Heart right ventricle (tissue), 16 donors: ENCODE measurements at regions not wholly inside any gene's neighbourhood (a gene's known extent, or its start where the extent isn't known, plus 50 kb on each side); places are given as distances from the start of the nearest gene placed in this dataset.

Source experiments
- ATAC-seq, 8 donors: fragments of 200-7000 bp; cut with Tn5 transposase; one replicate each; pipeline ENCODE4 v1.9.1; 2020; ENCODE audit warnings: mild to moderate bottlenecking in 8 of 8, moderate library complexity in 8 of 8, moderate number of reproducible peaks in 1 of 8
- DNase-seq, 2 donors: peaks; one replicate each; pipeline ENCODE4 v3.0.0-alpha.2; 2020
- H3K27ac ChIP-seq, 10 donors: fragments of 200-600 bp; sonication (generic) in 2 of 10; one replicate each; pipeline versions ENCODE4 v1.5.0 to v1.8.0; 2020 to 2022; ENCODE audit warnings: mild to moderate bottlenecking in 3 of 10
- H3K27me3 ChIP-seq, 7 donors: fragments of 200-600 bp; one replicate each; pipeline ENCODE4 v1.8.0; 2021 to 2022; ENCODE audit warnings: mild to moderate bottlenecking in 2 of 7
- H3K36me3 ChIP-seq, 9 donors: fragments of 200-600 bp; sonication (generic) in 1 of 9; one replicate each; pipeline versions ENCODE4 v1.5.0 to v1.8.0; 2020 to 2022; ENCODE audit warnings: mild to moderate bottlenecking in 2 of 9
- H3K4me1 ChIP-seq, 9 donors: fragments of 200-600 bp; sonication (generic) in 1 of 9; one replicate each; pipeline versions ENCODE4 v1.5.0 to v1.8.0; 2020 to 2022; ENCODE audit warnings: mild to moderate bottlenecking in 4 of 9
- H3K4me3 ChIP-seq, 10 donors: fragments of 200-600 bp; sonication (generic) in 2 of 10; one replicate each; pipeline versions ENCODE4 v1.5.0 to v1.8.0; 2020 to 2022; ENCODE audit warnings: mild to moderate bottlenecking in 7 of 10, moderate library complexity in 2 of 10
- H3K9me3 ChIP-seq, 11 donors: fragments of 200-600 bp in 10 of 11; sonication (generic) in 2 of 11; one replicate each; pipeline versions ENCODE4 v1.5.0 to v1.8.0; 2013 to 2022; ENCODE audit warnings: mild to moderate bottlenecking in 2 of 11, control low read depth in 1 of 11, moderate library complexity in 1 of 11
- CTCF ChIP-seq, 9 donors: fragments of 200-600 bp; sonication (generic) in 2 of 9; IDR thresholded peaks; one replicate each; pipeline versions ENCODE4 v1.5.0 to v1.8.0; 2021 to 2022; ENCODE audit warnings: antibody characterized with exemption in 9 of 9, mild to moderate bottlenecking in 5 of 9, moderate library complexity in 1 of 9
- WGBS, 2 donors: extraction: QIAGEN DNeasy Blood & Tissue Kit; methylation state at CpG; one replicate each; pipeline ENCODE4 v1.1.7; 2013; ENCODE audit warnings: inconsistent platforms in 1 of 2; 5-methylcytosine and 5-hydroxymethylcytosine counted together
- intact Hi-C, 10 donors: fragments of 100-400 bp; cut with DNase I; formaldehyde crosslinking; loops; one replicate each; pipeline versions ENCODE4 v1.11.1 to v1.14.2; 2022
- donor health status: Arrhythmogenic right ventricular cardiomyopathy.
- donor health status: ischemic (EF 13 %, LVEDD 7.1; RV severe dilation, severe dysfunction).
- donor health status: healthy with polysubstance abuse.
- donor health status: DM: no; HTN: yes; CAD: no.
- donor health status: DM: no; HTN: no; CAD: no.
- donor health status: ischemic (EF 25% LVEDD 6.9; RV normal size, moderate dysfunction).
- donor health status: ischemic (EF 25% LVEDD 5.7; RV mildly dilated, moderate dysfunction).
- donor health status: healthy.
- donor health status: DM: yes; HTN: yes; CAD: no.
- donor health status: Ischemic cardiomyopathy.
- donor health status: ischemic (EF 35%, LVEDD 5.7; RV mildly dilated, moderate dysfunction).
- donor health status: nonischemic (EF 11% LVEDD 7.7; RV severe dilation, severe dysfunction).
- donor health status: DM: yes; HTN: yes; CAD: no.
- donor health status: PGD.
- donor health status: ischemic (EF 29% LVEDD 5.4; RV normal size, mild dysfunction).
- donor health status: nonischemic (EF 23%, LVEDD 6.1; RV moderate dilation, normal function).

DNA sequence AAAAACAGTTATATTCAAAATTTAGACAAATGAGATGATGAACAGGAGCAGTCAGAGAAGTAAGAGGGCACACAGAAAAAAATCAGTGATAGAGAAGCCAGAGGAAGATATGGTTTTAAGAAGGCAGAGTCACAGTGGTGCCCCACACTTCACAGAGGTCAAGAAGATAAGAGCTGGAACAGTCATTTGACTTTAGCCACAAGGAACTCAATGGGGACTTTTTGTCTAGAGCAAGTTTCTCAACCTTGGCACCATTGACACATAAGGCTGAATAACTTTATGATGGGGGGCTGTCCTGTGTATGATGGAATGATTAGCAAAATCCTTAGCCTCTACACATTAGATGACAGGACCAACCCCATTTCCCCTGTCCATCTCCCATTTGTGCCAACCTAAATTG is 172.8 kb upstream of the PLEKHG7 start:
- Histone ChIP-seq H3K9me3 (no peaks in the 10 kb centered on the region), H3K36me3 (no peaks in the 10 kb centered on the region), H3K27me3 (no peaks in the 10 kb centered on the region), H3K27ac (no peak overlapping the region), H3K4me3 (no peak overlapping the region), H3K4me1 (peaks cover 0 to 11% (median 0%) of the 10 kb centered on the region in 9 donors)
- intact Hi-C loops = no loop called here
- ATAC-seq (no peak), DNase-seq (no peak)
- no peak for TF ChIP-seq CTCF (IDR thresholded peaks at IDR 0.05)

GRCh38 chr12:92528586-92528985 is 174.2 kb upstream of the PLEKHG7 start:
- intact Hi-C loops = no loop called here
- 95% methylated on average over 3 of the region's 3 CpGs for WGBS, 2 donors
- no peak for ATAC-seq

DNA sequence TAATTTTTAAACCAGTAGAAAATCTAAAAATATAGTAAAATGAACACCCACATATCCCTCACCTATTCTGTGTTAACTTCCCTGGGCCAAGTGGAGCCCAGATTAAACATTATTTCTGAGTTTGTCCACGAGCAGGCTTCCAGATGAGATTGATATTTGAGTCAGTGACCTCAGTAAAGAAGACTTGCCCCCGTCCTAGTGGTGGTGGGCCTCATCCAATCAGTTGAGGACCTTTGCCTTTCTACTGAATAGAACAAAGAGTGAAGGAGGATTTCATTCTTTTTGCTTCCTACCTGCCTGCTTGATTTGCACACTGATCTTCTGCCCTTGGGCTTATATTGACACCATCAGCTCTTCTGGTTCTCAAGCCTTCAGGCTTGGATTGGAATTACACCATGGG is 174.7 kb upstream of the PLEKHG7 start:
- no peak overlapping the region for H3K4me3 ChIP-seq
- ATAC-seq = no peak

More at GRCh38 chr12:92528586-92528985, 174.2 kb upstream of the PLEKHG7 start:
- Histone ChIP-seq H3K27me3 (no peaks in the 10 kb centered on the region), H3K27ac (no peak overlapping the region), H3K4me1 (peaks cover 0 to 6% (median 0%) of the 10 kb centered on the region in 9 donors), H3K36me3 (no peaks in the 10 kb centered on the region), H3K4me3 (no peak overlapping the region), H3K9me3 (no peaks in the 10 kb centered on the region)
- DNase-seq = no peak
- no peak for TF ChIP-seq CTCF (IDR thresholded peaks at IDR 0.05)

DNA sequence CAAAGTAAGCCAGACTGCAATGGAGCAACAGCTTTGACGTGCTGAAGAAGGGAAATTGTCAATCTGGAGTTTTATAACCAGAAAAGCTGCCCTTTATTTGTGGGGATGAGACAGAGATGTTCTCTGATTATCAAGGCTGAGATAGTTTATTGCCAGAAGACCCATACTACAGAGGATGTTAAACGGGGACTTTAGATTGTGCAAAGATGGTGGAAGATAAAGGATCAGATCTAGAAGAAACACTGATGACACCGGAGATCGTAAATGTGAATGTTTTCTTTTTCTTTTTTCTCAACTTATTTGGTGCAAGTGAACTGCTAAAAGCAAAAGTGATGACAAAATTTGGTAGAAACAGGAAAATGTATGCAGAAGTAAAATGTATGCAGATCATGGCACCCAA is 178.3 kb upstream of the PLEKHG7 start:
- peak overlapping the region in 1 of 10 donors; percentile 12 for H3K27ac ChIP-seq
- H3K27me3 ChIP-seq = no peaks in the 10 kb centered on the region
- intact Hi-C loops = no loop called here
- H3K9me3 ChIP-seq = peaks cover 0 to 10% (median 0%) of the 10 kb centered on the region in 11 donors
- TF ChIP-seq CTCF (IDR thresholded peaks at IDR 0.05) = no peak
- no peak for ATAC-seq
- H3K36me3 ChIP-seq = no peaks in the 10 kb centered on the region
- no peaks in the 10 kb centered on the region for H3K4me1 ChIP-seq
- 95 to 96% methylated on average over 4 of the region's 4 CpGs for WGBS, 2 donors
- no peak overlapping the region for H3K4me3 ChIP-seq
- DNase-seq = no peak

More for the DNA sequence above, 174.7 kb upstream of the PLEKHG7 start:
- H3K4me1 ChIP-seq = peaks cover 0 to 1% (median 0%) of the 10 kb centered on the region in 9 donors
- WGBS, 2 donors = 95 to 97% methylated on average over 2 of the region's 2 CpGs
- no peak overlapping the region for H3K27ac ChIP-seq
- H3K9me3 ChIP-seq = peaks cover 0 to 4% (median 0%) of the 10 kb centered on the region in 11 donors
- DNase-seq = no peak
- TF ChIP-seq CTCF (IDR thresholded peaks at IDR 0.05) = no peak
- H3K36me3 ChIP-seq = no peaks in the 10 kb centered on the region
- H3K27me3 ChIP-seq = no peaks in the 10 kb centered on the region
- intact Hi-C loops = no loop called here
